CD4-positive, CD25-positive, alpha-beta regulatory T cell (primary cell): ENCODE measurements at regions not wholly inside any gene's neighbourhood (a gene's known extent, or its start where the extent isn't known, plus 50 kb on each side); places are given as distances from the start of the nearest gene placed in this dataset.

Experiments used
- ATAC-seq, 2 donors: fragments of 150-1000 bp; cut with Tn5 transposase; one replicate each; pipeline ENCODE4 v1.10.0; 2021; ENCODE audit warnings: low read depth in 2 of 2, moderate number of reproducible peaks in 2 of 2, moderate library complexity in 1 of 2
- DNase-seq, 3 donors: peaks; one replicate each; pipeline versions ENCODE4 v3.0.0 to v3.0.0-alpha.2; 2012 to 2022; ENCODE audit warnings: mixed read lengths in 1 of 3
- H3K27ac ChIP-seq: one replicate; pipeline ENCODE4 v1.7.0; 2013; ENCODE audit warnings: mild to moderate bottlenecking, low read length; ENCODE audit not compliant: insufficient read depth, poor library complexity, severe bottlenecking
- H3K27me3 ChIP-seq: one replicate; pipeline ENCODE4 v1.7.0; 2013; ENCODE audit warnings: low read length; ENCODE audit not compliant: control insufficient read depth, insufficient read depth
- H3K36me3 ChIP-seq: one replicate; pipeline ENCODE4 v1.7.0; 2013; ENCODE audit warnings: mild to moderate bottlenecking, low read length, moderate library complexity; ENCODE audit not compliant: control insufficient read depth, insufficient read depth
- H3K4me1 ChIP-seq: 2 replicates; pipeline ENCODE4 v1.7.0; 2013; ENCODE audit warnings: mild to moderate bottlenecking, low read length; ENCODE audit not compliant: insufficient read depth, control insufficient read depth, poor library complexity, severe bottlenecking
- H3K4me3 ChIP-seq: one replicate; pipeline ENCODE4 v1.7.0; 2013; ENCODE audit warnings: low read depth, mild to moderate bottlenecking, low read length, moderate library complexity
- H3K9me3 ChIP-seq, 2 experiments: 1 replicate in 1 of 2; 2 replicates in 1 of 2; pipeline ENCODE4 v1.7.0; 2013; ENCODE audit warnings: low read length in 2 of 2, mild to moderate bottlenecking in 1 of 2, moderate library complexity in 1 of 2; ENCODE audit not compliant: control insufficient read depth in 2 of 2
- H3K27ac Mint-ChIP-seq, 3 donors: one replicate each; pipeline ENCODE4 v1.8.0; 2020 to 2022; ENCODE audit warnings: mild to moderate bottlenecking in 3 of 3, mixed read lengths in 3 of 3, moderate library complexity in 2 of 3
- H3K27me3 Mint-ChIP-seq: one replicate; pipeline ENCODE4 v1.8.0; 2022; ENCODE audit warnings: mild to moderate bottlenecking, mixed read lengths
- H3K36me3 Mint-ChIP-seq: one replicate; pipeline ENCODE4 v1.8.0; 2020; ENCODE audit warnings: mixed read lengths
- H3K4me1 Mint-ChIP-seq, 4 donors: one replicate each; pipeline ENCODE4 v1.8.0; 2020 to 2022; ENCODE audit warnings: mixed read lengths in 4 of 4, mild to moderate bottlenecking in 1 of 4
- H3K4me3 Mint-ChIP-seq, 4 donors: one replicate each; pipeline ENCODE4 v1.8.0; 2020 to 2022; ENCODE audit warnings: mild to moderate bottlenecking in 4 of 4, mixed read lengths in 4 of 4, moderate library complexity in 3 of 4
- H3K9me3 Mint-ChIP-seq, 7 donors: one replicate each; pipeline ENCODE4 v1.8.0; 2020 to 2022; ENCODE audit warnings: mixed read lengths in 7 of 7, mild to moderate bottlenecking in 3 of 7, moderate library complexity in 2 of 7

DNA sequence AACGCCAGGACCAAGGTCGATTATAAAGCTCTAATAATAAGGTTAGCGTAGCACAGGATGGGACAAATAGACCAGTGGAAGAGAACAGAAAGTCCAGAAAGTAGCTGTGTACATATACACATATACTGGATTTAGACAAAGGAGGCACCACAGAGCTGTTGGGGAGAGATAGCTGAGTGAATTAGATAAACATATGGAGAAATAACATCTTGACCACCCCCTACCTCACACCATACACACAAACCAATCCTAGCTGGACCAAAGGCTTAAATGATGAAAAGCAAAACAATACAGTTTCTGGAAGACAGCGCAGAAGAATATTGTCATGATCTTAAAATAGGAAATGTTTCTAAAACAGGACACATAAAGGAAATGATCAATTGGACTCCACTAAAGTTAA, 112.9 kb downstream of the PXDC1 start:
- no peaks in the 10 kb centered on the region for H3K4me1 ChIP-seq
- no peaks in the 10 kb centered on the region for H3K36me3 Mint-ChIP-seq
- no peaks in the 10 kb centered on the region for H3K9me3 ChIP-seq
- no peaks in the 10 kb centered on the region for H3K36me3 ChIP-seq
- no peak overlapping the region for H3K27ac Mint-ChIP-seq
- H3K4me3 ChIP-seq, result no peak overlapping the region
- DNase-seq (no peak), ATAC-seq (no peak)
- peaks cover 0 to 3% (median 0%) of the 10 kb centered on the region in 7 donors for H3K9me3 Mint-ChIP-seq
- no peak overlapping the region for H3K4me3 Mint-ChIP-seq
- no peaks in the 10 kb centered on the region for H3K4me1 Mint-ChIP-seq
- peaks cover 3% of the 10 kb centered on the region for H3K27me3 ChIP-seq
- H3K27me3 Mint-ChIP-seq, result peaks cover 10% of the 10 kb centered on the region
- no peak overlapping the region for H3K27ac ChIP-seq

DNA sequence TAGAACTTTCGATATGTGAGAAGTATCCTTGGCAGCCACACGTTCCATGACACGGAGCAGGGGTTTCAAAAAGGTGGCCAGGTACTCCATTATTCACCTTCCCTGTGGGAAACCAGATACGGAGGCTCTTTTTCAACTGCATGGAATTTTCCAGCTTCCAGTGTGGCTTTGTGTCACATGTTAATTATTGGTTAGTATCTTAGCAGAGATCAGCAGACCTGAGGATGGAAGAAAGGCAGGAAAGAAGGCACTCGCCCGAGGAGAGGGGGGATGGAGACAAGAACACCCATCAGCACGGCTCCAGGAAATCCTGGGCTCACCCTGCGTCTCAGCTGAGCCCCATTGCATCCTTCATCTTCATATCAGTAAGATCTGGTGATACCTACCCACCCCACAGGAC, 115.5 kb downstream of the PXDC1 start:
- DNase-seq (no peak), ATAC-seq (no peak)
- Histone ChIP-seq H3K27me3 (peaks cover 3% of the 10 kb centered on the region), H3K9me3 (no peaks in the 10 kb centered on the region), H3K36me3 (no peaks in the 10 kb centered on the region), H3K4me1 (no peaks in the 10 kb centered on the region), H3K27ac (no peak overlapping the region), H3K4me3 (no peak overlapping the region)
- no peak overlapping the region for H3K4me3 Mint-ChIP-seq
- peaks cover 10% of the 10 kb centered on the region for H3K27me3 Mint-ChIP-seq
- H3K4me1 Mint-ChIP-seq, result no peaks in the 10 kb centered on the region
- no peaks in the 10 kb centered on the region for H3K36me3 Mint-ChIP-seq
- no peak overlapping the region for H3K27ac Mint-ChIP-seq
- H3K9me3 Mint-ChIP-seq, result peaks cover 0 to 3% (median 0%) of the 10 kb centered on the region in 7 donors

DNA sequence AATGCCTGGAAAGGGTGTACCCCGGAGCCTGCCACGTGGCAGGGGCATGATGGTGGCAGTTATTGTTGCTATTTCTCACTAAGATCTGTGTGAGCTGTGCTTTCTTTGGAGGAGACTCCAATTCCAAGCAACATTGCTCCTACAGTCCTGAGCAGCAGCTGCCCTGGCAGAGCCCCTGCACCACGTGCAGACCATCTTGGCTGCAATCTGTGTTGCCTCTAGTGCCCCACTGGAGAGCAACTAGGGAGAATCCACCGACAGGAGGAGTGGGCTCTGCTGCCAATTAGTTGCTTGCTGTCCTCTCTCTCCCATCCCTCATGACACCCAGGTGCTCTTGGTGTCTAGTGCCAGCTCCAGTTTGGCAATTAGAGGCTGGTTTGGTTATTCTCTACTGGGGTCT, 116.0 kb downstream of the PXDC1 start:
- H3K4me3 Mint-ChIP-seq, result no peak overlapping the region
- DNase-seq (no peak), ATAC-seq (no peak)
- peaks cover 6% of the 10 kb centered on the region for H3K27me3 Mint-ChIP-seq
- Histone ChIP-seq H3K36me3 (no peaks in the 10 kb centered on the region), H3K4me1 (no peaks in the 10 kb centered on the region), H3K4me3 (no peak overlapping the region), H3K9me3 (no peaks in the 10 kb centered on the region), H3K27me3 (peaks cover 3% of the 10 kb centered on the region), H3K27ac (no peak overlapping the region)
- no peaks in the 10 kb centered on the region for H3K36me3 Mint-ChIP-seq
- no peaks in the 10 kb centered on the region for H3K4me1 Mint-ChIP-seq
- H3K27ac Mint-ChIP-seq, result no peak overlapping the region
- peaks cover 0 to 4% (median 0%) of the 10 kb centered on the region in 7 donors for H3K9me3 Mint-ChIP-seq

DNA sequence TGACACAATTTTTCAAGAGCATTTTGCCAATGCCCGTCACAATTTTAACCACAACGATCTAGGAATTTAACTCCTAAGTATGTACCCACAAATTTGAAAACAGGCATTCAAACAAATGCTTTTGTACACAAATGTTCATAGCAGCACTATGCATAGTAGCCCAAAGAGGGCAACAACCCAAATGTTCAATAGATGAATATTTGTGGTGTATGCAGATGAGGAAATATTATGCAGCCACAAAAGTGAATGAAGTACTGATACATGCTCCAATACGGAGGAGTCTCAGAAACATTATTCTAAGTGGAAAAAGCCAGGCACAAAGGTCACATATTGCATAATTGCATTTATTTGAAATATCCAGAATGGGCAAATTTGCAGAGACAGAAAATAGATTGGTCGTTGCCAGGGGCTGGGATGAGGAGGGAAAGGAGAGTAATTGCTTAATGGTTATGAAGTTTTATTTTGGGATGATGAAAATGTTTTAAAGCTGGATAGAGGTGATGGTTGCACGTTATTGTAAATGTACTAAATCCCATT, 117.2 kb downstream of the PXDC1 start:
- no peaks in the 10 kb centered on the region for H3K4me1 Mint-ChIP-seq
- H3K9me3 Mint-ChIP-seq, result peaks cover 0 to 4% (median 0%) of the 10 kb centered on the region in 7 donors
- Histone ChIP-seq H3K4me3 (no peak overlapping the region), H3K36me3 (no peaks in the 10 kb centered on the region), H3K9me3 (no peaks in the 10 kb centered on the region), H3K27ac (no peak overlapping the region), H3K4me1 (no peaks in the 10 kb centered on the region), H3K27me3 (peaks cover 3% of the 10 kb centered on the region)
- no peak overlapping the region for H3K27ac Mint-ChIP-seq
- H3K4me3 Mint-ChIP-seq, result no peak overlapping the region
- H3K36me3 Mint-ChIP-seq, result no peaks in the 10 kb centered on the region
- no peak for ATAC-seq
- DNase-seq, result no peak
- H3K27me3 Mint-ChIP-seq, result peaks cover 11% of the 10 kb centered on the region

DNA sequence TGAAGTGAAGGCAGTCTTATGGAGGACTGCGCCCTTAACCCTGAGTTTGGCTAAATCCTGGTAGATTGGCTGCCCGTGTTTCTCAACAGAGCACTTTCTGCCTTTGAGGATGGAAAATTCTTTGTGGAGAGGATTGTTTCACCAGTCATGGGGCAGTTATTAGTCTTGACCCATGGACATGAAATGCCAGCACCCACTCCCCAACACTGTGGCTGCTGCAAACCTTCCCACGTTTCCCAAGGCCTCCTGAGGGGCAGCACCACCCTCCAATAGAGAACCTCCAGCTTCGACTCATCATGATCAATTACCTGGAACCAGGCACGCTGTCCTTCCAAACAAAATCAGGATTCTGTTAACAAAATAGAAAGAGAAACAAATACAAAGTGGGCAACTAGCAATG, 117.8 kb downstream of the PXDC1 start:
- peaks cover 3% of the 10 kb centered on the region for H3K27me3 ChIP-seq
- H3K9me3 ChIP-seq, result no peaks in the 10 kb centered on the region
- no peak overlapping the region for H3K27ac ChIP-seq
- DNase-seq (no peak), ATAC-seq (no peak)
- Mint-ChIP-seq H3K36me3 (no peaks in the 10 kb centered on the region), H3K4me1 (no peaks in the 10 kb centered on the region), H3K4me3 (no peak overlapping the region), H3K27ac (no peak overlapping the region), H3K27me3 (peaks cover 14% of the 10 kb centered on the region), H3K9me3 (peaks cover 0 to 4% (median 0%) of the 10 kb centered on the region in 7 donors)
- H3K4me1 ChIP-seq, result no peaks in the 10 kb centered on the region
- H3K36me3 ChIP-seq, result no peaks in the 10 kb centered on the region
- no peak overlapping the region for H3K4me3 ChIP-seq

DNA sequence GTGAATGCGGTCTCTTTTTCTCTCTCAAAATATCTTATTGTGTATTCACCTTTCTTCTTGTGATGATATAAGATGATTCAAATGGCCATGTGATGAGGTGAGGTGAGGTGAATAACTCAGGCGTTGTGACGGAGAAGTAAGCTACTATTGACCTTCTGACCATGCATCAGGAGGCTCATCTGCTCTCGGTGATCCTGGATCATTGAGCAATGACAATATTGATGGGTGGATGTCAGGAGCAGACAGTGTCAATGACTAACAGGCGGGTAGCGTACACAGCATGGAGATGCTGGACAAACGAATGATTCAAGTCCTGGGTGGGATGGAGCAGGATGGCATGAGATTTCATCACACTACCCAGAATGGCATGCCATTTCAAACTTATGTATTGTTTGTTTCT, 119.6 kb downstream of the PXDC1 start:
- Mint-ChIP-seq H3K4me3 (no peak overlapping the region), H3K4me1 (peaks cover 0 to 2% (median 0%) of the 10 kb centered on the region in 4 donors), H3K27me3 (peaks cover 28% of the 10 kb centered on the region)

DNA sequence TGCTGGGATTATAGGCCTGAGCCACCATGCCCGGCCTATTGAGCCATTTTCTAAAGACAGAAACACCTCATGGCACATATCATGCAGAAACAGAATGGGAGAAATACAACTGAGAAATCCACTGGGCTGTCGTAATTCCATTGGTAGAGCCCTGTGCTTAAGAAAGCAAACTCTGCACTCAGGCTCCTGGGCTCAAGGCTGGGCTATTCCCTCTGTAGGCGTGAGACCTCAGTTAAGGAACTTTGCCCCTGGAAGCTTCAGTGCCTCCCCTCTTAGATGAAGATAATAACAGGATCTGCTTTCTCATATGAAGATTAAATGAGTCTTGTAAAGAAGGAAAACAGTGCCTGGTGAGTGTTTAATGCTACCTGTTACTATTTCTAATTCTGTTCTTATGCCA, 120.3 kb downstream of the PXDC1 start:
- H3K27me3 Mint-ChIP-seq, result peaks cover 32% of the 10 kb centered on the region
- H3K4me3 ChIP-seq, result no peak overlapping the region

More for the DNA sequence above, 119.6 kb downstream of the PXDC1 start:
- peaks cover 0 to 1% (median 0%) of the 10 kb centered on the region in 7 donors for H3K9me3 Mint-ChIP-seq
- Histone ChIP-seq H3K27me3 (peaks cover 4% of the 10 kb centered on the region), H3K27ac (no peak overlapping the region), H3K36me3 (no peaks in the 10 kb centered on the region), H3K9me3 (no peaks in the 10 kb centered on the region), H3K4me3 (no peak overlapping the region), H3K4me1 (no peaks in the 10 kb centered on the region)
- DNase-seq (no peak), ATAC-seq (no peak)
- no peaks in the 10 kb centered on the region for H3K36me3 Mint-ChIP-seq
- no peak overlapping the region for H3K27ac Mint-ChIP-seq

DNA sequence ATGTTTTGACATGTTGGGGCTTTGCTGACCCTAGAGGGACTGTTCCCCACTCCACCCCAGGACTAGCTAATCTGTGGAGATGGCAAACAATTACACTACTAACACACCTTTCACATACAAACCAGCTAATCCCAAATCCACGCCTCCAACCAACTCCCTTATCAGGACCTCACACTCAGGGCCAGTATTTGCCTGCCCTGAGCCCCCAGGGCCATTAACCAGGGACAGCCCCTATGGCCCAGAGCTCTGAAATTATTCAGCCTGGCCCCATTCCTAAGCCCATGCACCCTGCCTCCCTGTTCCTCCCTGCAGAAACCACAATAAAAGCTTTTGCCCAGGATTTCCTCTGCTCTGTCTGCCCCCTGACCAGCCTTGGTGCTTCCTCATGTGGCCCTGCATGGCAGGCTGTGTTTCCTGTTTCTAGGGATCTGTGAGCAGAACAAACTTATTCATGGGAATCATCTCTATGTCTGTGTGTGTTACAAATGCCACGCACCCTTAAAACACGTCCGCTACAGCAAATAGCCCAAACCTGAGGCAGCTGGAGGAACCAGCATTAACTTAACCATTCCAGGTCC, 121.2 kb downstream of the PXDC1 start:
- H3K27me3 Mint-ChIP-seq, result peaks cover 34% of the 10 kb centered on the region
- ATAC-seq (no peak), DNase-seq (no peak)
- peaks cover 0 to 2% (median 0%) of the 10 kb centered on the region in 4 donors for H3K4me1 Mint-ChIP-seq
- no peak overlapping the region for H3K4me3 Mint-ChIP-seq
- H3K36me3 Mint-ChIP-seq, result no peaks in the 10 kb centered on the region
- Histone ChIP-seq H3K27me3 (peaks cover 4% of the 10 kb centered on the region), H3K9me3 (no peaks in the 10 kb centered on the region), H3K4me1 (no peaks in the 10 kb centered on the region), H3K4me3 (no peak overlapping the region), H3K27ac (no peak overlapping the region), H3K36me3 (no peaks in the 10 kb centered on the region)
- no peak overlapping the region for H3K27ac Mint-ChIP-seq
- peaks cover 0 to 1% (median 0%) of the 10 kb centered on the region in 7 donors for H3K9me3 Mint-ChIP-seq

More for the DNA sequence above, 120.3 kb downstream of the PXDC1 start:
- H3K4me1 ChIP-seq, result no peaks in the 10 kb centered on the region
- no peak overlapping the region for H3K27ac ChIP-seq
- H3K4me3 Mint-ChIP-seq, result no peak overlapping the region
- no peak overlapping the region for H3K27ac Mint-ChIP-seq
- H3K27me3 ChIP-seq, result peaks cover 4% of the 10 kb centered on the region
- peaks cover 0 to 1% (median 0%) of the 10 kb centered on the region in 7 donors for H3K9me3 Mint-ChIP-seq
- H3K9me3 ChIP-seq, result no peaks in the 10 kb centered on the region
- H3K36me3 ChIP-seq, result no peaks in the 10 kb centered on the region
- DNase-seq (no peak), ATAC-seq (no peak)
- no peaks in the 10 kb centered on the region for H3K36me3 Mint-ChIP-seq
- H3K4me1 Mint-ChIP-seq, result peaks cover 0 to 2% (median 0%) of the 10 kb centered on the region in 4 donors
